Astrocyte (in vitro differentiated cells and primary cell): ENCODE measurements at regions not wholly inside any gene's neighbourhood (a gene's known extent, or its start where the extent isn't known, plus 50 kb on each side); places are given as distances from the start of the nearest gene placed in this dataset.

Source experiments
- DNase-seq: peaks from one replicate; pipeline ENCODE4 v3.0.0-alpha.2; 2010; ENCODE audit warnings: low read depth
- FAIRE-seq: peaks from 2 replicates; lab custom pipeline; 2011; peaks lifted over from hg19 to GRCh38; lab: Jason Lieb, UNC
- H2AFZ ChIP-seq: 2 replicates; pipeline ENCODE4 v1.6.0; 2012; ENCODE audit warnings: low read depth, low read length, inconsistent platforms
- H3K27ac ChIP-seq: 2 replicates; pipeline ENCODE4 v1.5.1; 2011; ENCODE audit warnings: low read depth, low read length, inconsistent platforms
- H3K27me3 ChIP-seq: 2 replicates; pipeline ENCODE4 v1.6.0; 2011; ENCODE audit warnings: low read length, inconsistent platforms; ENCODE audit not compliant: insufficient read depth
- H3K36me3 ChIP-seq: 2 replicates; pipeline ENCODE4 v1.5.1; 2011; ENCODE audit warnings: low read length, inconsistent platforms; ENCODE audit not compliant: insufficient read depth
- H3K4me1 ChIP-seq: 2 replicates; pipeline ENCODE4 v1.5.1; 2011; ENCODE audit warnings: low read length, inconsistent platforms; ENCODE audit not compliant: insufficient read depth
- H3K4me2 ChIP-seq: 2 replicates; pipeline ENCODE4 v1.6.0; 2012; ENCODE audit warnings: low read length, inconsistent platforms
- H3K4me3 ChIP-seq: 2 replicates; pipeline ENCODE4 v1.5.1; 2011; ENCODE audit warnings: low read depth, mild to moderate bottlenecking, low read length, inconsistent platforms; ENCODE audit not compliant: insufficient read depth
- H3K79me2 ChIP-seq: 2 replicates; pipeline ENCODE4 v1.6.0; 2012; ENCODE audit warnings: mild to moderate bottlenecking, low read length, inconsistent platforms; ENCODE audit not compliant: insufficient read depth
- H3K9ac ChIP-seq: 2 replicates; pipeline ENCODE4 v1.6.0; 2012; ENCODE audit warnings: mild to moderate bottlenecking, low read length, inconsistent platforms
- H3K9me3 ChIP-seq: 2 replicates; pipeline ENCODE4 v1.5.1; 2012; ENCODE audit warnings: low read depth, mild to moderate bottlenecking, low read length, inconsistent platforms; ENCODE audit not compliant: insufficient read depth
- H4K20me1 ChIP-seq: 2 replicates; pipeline ENCODE4 v1.6.0; 2012; ENCODE audit warnings: low read length, inconsistent platforms; ENCODE audit not compliant: insufficient read depth
- H3K27ac Mint-ChIP-seq: one replicate; pipeline ENCODE4 v1.8.0; 2021; ENCODE audit warnings: mild to moderate bottlenecking, mixed read lengths; ENCODE audit not compliant: unreplicated experiment
- H3K27me3 Mint-ChIP-seq: one replicate; pipeline ENCODE4 v1.8.0; 2021; ENCODE audit warnings: low read depth, mixed read lengths; ENCODE audit not compliant: unreplicated experiment
- H3K36me3 Mint-ChIP-seq: one replicate; pipeline ENCODE4 v1.8.0; 2021; ENCODE audit warnings: low read depth, mixed read lengths; ENCODE audit not compliant: unreplicated experiment
- H3K4me1 Mint-ChIP-seq: one replicate; pipeline ENCODE4 v1.8.0; 2021; ENCODE audit warnings: low read depth, mixed read lengths; ENCODE audit not compliant: unreplicated experiment
- H3K4me3 Mint-ChIP-seq: one replicate; pipeline ENCODE4 v1.8.0; 2021; ENCODE audit warnings: mild to moderate bottlenecking, moderate library complexity, mixed read lengths; ENCODE audit not compliant: unreplicated experiment
- H3K9me3 Mint-ChIP-seq: one replicate; pipeline ENCODE4 v1.8.0; 2021; ENCODE audit warnings: mild to moderate bottlenecking, mixed read lengths; ENCODE audit not compliant: unreplicated experiment
- EZH2 ChIP-seq: IDR thresholded peaks from 2 replicates; pipeline ENCODE4 v1.6.1; 2012; ENCODE audit warnings: mild to moderate bottlenecking, low read length, inconsistent platforms; ENCODE audit not compliant: insufficient read depth
- TF ChIP-seq, protein P1 (sequence below): IDR thresholded peaks from 2 replicates; pipeline ENCODE4 v1.5.1; 2011; ENCODE audit warnings: low read depth, mild to moderate bottlenecking, inconsistent platforms, low read length, moderate library complexity; ENCODE audit not compliant: insufficient read depth

DNA sequence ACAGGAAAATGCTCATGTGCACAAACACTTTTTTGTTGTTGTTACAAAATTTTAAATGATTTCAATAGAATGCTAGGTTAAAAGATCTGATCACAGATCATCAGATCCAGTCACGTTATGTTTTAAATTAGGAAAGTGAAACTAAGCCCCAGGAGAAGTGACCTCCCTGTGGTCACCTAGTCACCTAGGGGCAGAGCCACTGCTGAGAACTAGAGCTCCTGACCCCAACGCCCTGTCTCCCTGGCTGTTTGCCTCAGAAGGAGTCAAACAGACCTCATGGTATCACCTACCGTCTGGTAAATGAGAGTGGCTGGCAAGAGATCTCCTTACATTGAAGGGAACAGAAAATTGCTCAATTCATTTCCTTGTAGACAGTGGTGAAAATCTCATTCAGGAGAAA is 447.3 kb downstream of the ADRA2A start:
- no peaks in the 10 kb centered on the region for H3K9me3 ChIP-seq
- Mint-ChIP-seq H3K9me3 (no peaks in the 10 kb centered on the region), H3K36me3 (no peaks in the 10 kb centered on the region), H3K27me3 (peaks cover 2% of the 10 kb centered on the region), H3K4me1 (no peaks in the 10 kb centered on the region), H3K4me3 (no peak overlapping the region), H3K27ac (no peak overlapping the region)
- H3K36me3 ChIP-seq, result no peaks in the 10 kb centered on the region
- H3K27ac ChIP-seq, result no peak overlapping the region
- no peaks in the 10 kb centered on the region for H3K27me3 ChIP-seq
- H4K20me1 ChIP-seq, result no peaks in the 10 kb centered on the region
- no peak for DNase-seq
- no peak overlapping the region for H3K4me2 ChIP-seq
- H3K79me2 ChIP-seq, result no peaks in the 10 kb centered on the region
- no peak overlapping the region for H2AFZ ChIP-seq
- no peak overlapping the region for H3K4me3 ChIP-seq
- FAIRE-seq, result no peak
- TF ChIP-seq, protein P1, sequence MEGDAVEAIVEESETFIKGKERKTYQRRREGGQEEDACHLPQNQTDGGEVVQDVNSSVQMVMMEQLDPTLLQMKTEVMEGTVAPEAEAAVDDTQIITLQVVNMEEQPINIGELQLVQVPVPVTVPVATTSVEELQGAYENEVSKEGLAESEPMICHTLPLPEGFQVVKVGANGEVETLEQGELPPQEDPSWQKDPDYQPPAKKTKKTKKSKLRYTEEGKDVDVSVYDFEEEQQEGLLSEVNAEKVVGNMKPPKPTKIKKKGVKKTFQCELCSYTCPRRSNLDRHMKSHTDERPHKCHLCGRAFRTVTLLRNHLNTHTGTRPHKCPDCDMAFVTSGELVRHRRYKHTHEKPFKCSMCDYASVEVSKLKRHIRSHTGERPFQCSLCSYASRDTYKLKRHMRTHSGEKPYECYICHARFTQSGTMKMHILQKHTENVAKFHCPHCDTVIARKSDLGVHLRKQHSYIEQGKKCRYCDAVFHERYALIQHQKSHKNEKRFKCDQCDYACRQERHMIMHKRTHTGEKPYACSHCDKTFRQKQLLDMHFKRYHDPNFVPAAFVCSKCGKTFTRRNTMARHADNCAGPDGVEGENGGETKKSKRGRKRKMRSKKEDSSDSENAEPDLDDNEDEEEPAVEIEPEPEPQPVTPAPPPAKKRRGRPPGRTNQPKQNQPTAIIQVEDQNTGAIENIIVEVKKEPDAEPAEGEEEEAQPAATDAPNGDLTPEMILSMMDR, result no peak
- TF ChIP-seq EZH2, result no peak
- H3K4me1 ChIP-seq, result no peaks in the 10 kb centered on the region
- no peak overlapping the region for H3K9ac ChIP-seq

DNA sequence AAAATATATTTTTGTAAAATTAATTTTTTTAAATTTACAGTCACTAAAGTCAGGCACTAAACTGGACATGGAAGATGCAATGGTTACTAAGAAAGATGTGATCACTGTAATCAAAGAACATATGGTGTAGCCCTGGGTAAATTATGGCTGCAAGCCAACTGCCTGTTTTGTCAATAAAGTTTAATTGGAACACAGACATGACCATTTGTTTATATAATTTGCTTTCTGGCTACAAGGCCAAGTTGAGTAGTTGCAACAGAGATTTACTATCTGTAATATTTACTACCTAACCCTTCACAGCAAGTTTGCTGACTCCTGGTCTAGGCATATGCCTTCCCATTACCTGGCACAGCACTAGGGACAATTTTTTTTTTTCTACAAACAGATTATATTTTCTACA is 448.9 kb downstream of the ADRA2A start:
- no peak overlapping the region for H3K9ac ChIP-seq
- H3K27ac Mint-ChIP-seq, result no peak overlapping the region
- no peak overlapping the region for H3K27ac ChIP-seq
- H3K27me3 ChIP-seq, result no peaks in the 10 kb centered on the region
- H3K9me3 ChIP-seq, result no peaks in the 10 kb centered on the region
- no peaks in the 10 kb centered on the region for H3K4me1 ChIP-seq
- peaks cover 2% of the 10 kb centered on the region for H3K27me3 Mint-ChIP-seq
- no peaks in the 10 kb centered on the region for H4K20me1 ChIP-seq
- H3K4me2 ChIP-seq, result no peak overlapping the region
- H3K36me3 ChIP-seq, result no peaks in the 10 kb centered on the region
- no peaks in the 10 kb centered on the region for H3K9me3 Mint-ChIP-seq
- H3K4me3 Mint-ChIP-seq, result no peak overlapping the region
- no peaks in the 10 kb centered on the region for H3K79me2 ChIP-seq
- DNase-seq, result no peak
- H3K36me3 Mint-ChIP-seq, result no peaks in the 10 kb centered on the region
- TF ChIP-seq EZH2, result no peak
- TF ChIP-seq, protein P1, result no peak
- FAIRE-seq, result no peak
- H3K4me1 Mint-ChIP-seq, result no peaks in the 10 kb centered on the region
- no peak overlapping the region for H2AFZ ChIP-seq
- H3K4me3 ChIP-seq, result no peak overlapping the region

DNA sequence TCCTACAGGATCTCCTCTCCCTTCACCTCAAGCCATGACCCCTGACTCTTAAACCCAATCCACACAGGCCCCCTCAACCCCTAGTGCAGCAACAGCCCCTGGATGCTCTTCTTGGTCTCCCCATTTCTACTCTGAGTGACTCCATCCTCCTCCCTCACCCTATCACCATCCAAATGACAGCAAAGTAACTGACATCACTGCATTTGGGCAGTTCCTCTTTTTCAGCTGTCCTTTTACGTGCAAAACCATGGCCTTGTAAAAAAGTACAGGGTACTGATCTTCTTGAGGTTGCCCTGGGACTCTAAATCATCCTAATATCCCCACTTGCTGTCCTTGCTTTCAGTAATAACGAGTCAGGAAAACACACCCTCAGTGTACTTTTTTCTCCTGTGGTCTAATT is 454.9 kb downstream of the ADRA2A start:
- Mint-ChIP-seq H3K36me3 (no peaks in the 10 kb centered on the region), H3K4me3 (no peak overlapping the region), H3K9me3 (no peaks in the 10 kb centered on the region), H3K4me1 (no peaks in the 10 kb centered on the region), H3K27ac (no peak overlapping the region), H3K27me3 (no peaks in the 10 kb centered on the region)
- DNase-seq (no peak), FAIRE-seq (no peak)
- TF ChIP-seq EZH2, result no peak
- TF ChIP-seq, protein P1, result no peak
- no peaks in the 10 kb centered on the region for H3K79me2 ChIP-seq
- no peaks in the 10 kb centered on the region for H3K27me3 ChIP-seq
- no peak overlapping the region for H3K9ac ChIP-seq
- no peak overlapping the region for H2AFZ ChIP-seq
- no peaks in the 10 kb centered on the region for H3K36me3 ChIP-seq
- H3K27ac ChIP-seq, result no peak overlapping the region
- H3K4me3 ChIP-seq, result no peak overlapping the region
- no peak overlapping the region for H3K4me2 ChIP-seq
- H4K20me1 ChIP-seq, result no peaks in the 10 kb centered on the region
- no peaks in the 10 kb centered on the region for H3K4me1 ChIP-seq
- no peaks in the 10 kb centered on the region for H3K9me3 ChIP-seq
